Ovary (tissue), 7 donors: ENCODE measurements at regions not wholly inside any gene's neighbourhood (a gene's known extent, or its start where the extent isn't known, plus 50 kb on each side); places are given as distances from the start of the nearest gene placed in this dataset.

Experiments used
- DNase-seq, 5 donors: peaks; one replicate each; pipeline ENCODE4 v3.0.0-alpha.2; 2019 to 2020
- H3K27ac ChIP-seq, 2 donors: fragments of 200-600 bp; one replicate each; pipeline versions ENCODE4 v1.5.1 to v1.8.0; 2019 to 2022
- H3K27me3 ChIP-seq: fragments of 200-600 bp; one replicate; pipeline ENCODE4 v1.8.0; 2022
- H3K36me3 ChIP-seq: fragments of 200-600 bp; sonication (generic); one replicate; pipeline ENCODE4 v1.5.1; 2019
- H3K4me1 ChIP-seq: one replicate; pipeline ENCODE4 v1.8.1; 2013; ENCODE audit warnings: mild to moderate bottlenecking, moderate library complexity; ENCODE audit not compliant: insufficient read depth
- H3K4me3 ChIP-seq: fragments of 200-600 bp; sonication (generic); one replicate; pipeline ENCODE4 v1.5.1; 2017
- H3K9me3 ChIP-seq, 2 donors: fragments of 200-600 bp in 1 of 2; sonication (generic) in 1 of 2; one replicate each; pipeline versions ENCODE4 v1.5.1 to v1.8.1; 2013 to 2019; ENCODE audit warnings: mild to moderate bottlenecking in 1 of 2, moderate library complexity in 1 of 2
- EP300 ChIP-seq: sonication (generic); formaldehyde crosslinking; IDR thresholded peaks from one replicate; pipeline ENCODE4 v1.6.1; 2017; ENCODE audit warnings: antibody characterized with exemption
- POLR2A ChIP-seq: fragments of 450-650 bp; IDR thresholded peaks from one replicate; pipeline ENCODE4 v1.6.1; 2017; ENCODE audit warnings: antibody characterized with exemption, mild to moderate bottlenecking, moderate library complexity
- WGBS, 3 donors: extraction: QIAGEN DNeasy Blood & Tissue Kit in 1 of 3; methylation state at CpG; one replicate each; pipeline versions ENCODE4 v1.1.5 to v1.1.7; 2013 to 2017; 5-methylcytosine and 5-hydroxymethylcytosine counted together
- intact Hi-C, 4 donors: fragments of 100-400 bp; cut with DNase I; formaldehyde crosslinking; loops; one replicate each; pipeline versions ENCODE4 v1.11.0 to v1.15.1; 2022 to 2023
- TF ChIP-seq, protein P1 (sequence below), 3 donors: fragments of 450-650 bp in 2 of 3; fragments of 200-600 bp in 1 of 3; IDR thresholded peaks; one replicate each; pipeline versions ENCODE4 v1.5.1 to v1.8.0; 2016 to 2022; ENCODE audit warnings: antibody characterized with exemption in 3 of 3, mild to moderate bottlenecking in 1 of 3
- donor health status: DM: no; HTN: no; CAD: no; lungs with moderate emphysema.
- donor health status: DM: no; HTN: no; CAD: no.
- donor health status: Bipolar disorder and iron deficiency.
- donor health status: DM: no; HTN: no; CAD: no.
- donor health status: DM: yes; HTN: yes; CAD: no.

DNA sequence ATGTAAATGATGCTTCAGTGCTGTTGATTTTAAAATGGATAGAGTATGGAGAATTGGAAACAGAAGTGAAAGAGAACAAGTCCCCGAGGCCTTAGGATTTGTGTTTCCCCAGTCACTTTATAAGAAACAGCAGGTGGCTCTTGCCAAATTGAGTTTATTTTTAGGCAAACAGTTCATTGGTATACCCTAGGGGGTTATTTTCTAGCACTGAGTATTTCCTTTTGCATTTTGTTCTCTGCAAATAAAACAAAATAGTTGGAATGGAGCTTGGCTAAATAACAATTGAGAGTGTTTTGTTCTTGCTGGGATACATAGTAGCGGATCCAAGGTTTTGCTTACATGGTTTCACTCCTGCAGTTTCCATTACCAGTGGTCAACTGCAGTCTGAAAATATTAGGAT lies 591.1 kb upstream of the C16orf82 start:
- Histone ChIP-seq H3K4me3 (no peak overlapping the region), H3K27me3 (no peaks in the 10 kb centered on the region), H3K36me3 (no peaks in the 10 kb centered on the region), H3K27ac (no peak overlapping the region), H3K9me3 (no peaks in the 10 kb centered on the region), H3K4me1 (no peaks in the 10 kb centered on the region)
- intact Hi-C loops, result no loop called here
- DNase-seq, result no peak
- WGBS, 3 donors, result 64 to 78% (median 69%) methylated on average over 2 of the region's 2 CpGs
- no peak for TF ChIP-seq POLR2A
- TF ChIP-seq EP300, result no peak
- TF ChIP-seq, protein P1, sequence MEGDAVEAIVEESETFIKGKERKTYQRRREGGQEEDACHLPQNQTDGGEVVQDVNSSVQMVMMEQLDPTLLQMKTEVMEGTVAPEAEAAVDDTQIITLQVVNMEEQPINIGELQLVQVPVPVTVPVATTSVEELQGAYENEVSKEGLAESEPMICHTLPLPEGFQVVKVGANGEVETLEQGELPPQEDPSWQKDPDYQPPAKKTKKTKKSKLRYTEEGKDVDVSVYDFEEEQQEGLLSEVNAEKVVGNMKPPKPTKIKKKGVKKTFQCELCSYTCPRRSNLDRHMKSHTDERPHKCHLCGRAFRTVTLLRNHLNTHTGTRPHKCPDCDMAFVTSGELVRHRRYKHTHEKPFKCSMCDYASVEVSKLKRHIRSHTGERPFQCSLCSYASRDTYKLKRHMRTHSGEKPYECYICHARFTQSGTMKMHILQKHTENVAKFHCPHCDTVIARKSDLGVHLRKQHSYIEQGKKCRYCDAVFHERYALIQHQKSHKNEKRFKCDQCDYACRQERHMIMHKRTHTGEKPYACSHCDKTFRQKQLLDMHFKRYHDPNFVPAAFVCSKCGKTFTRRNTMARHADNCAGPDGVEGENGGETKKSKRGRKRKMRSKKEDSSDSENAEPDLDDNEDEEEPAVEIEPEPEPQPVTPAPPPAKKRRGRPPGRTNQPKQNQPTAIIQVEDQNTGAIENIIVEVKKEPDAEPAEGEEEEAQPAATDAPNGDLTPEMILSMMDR (IDR thresholded peaks at IDR 0.05), result no peak

DNA sequence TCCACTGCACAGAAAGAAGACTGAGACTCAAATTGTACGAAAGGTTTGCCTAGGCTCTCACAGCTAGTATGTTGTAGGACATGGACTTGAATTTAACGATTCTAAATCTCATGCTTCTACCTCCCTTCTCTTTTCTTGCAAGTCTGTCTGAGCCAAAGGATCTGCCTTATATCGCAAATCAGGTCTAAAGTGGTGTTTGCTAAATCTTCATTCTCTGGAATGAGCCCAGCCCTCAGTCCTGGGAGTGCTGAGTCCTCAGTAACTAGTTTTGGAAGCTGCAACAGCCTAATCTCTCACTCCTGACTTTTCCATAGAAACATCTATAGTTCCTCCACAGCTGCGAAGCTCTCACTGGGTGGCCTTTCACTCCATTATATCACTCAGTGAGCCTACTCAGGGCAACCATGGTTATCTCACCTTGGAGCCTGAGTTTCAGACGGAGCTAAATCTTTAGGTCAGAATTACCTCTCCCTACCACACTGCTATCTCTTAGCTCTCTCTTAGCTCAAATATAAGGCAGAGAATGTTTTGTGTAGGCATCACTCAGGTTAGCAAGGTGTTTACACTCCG lies 575.5 kb upstream of the C16orf82 start:
- Histone ChIP-seq H3K9me3 (no peaks in the 10 kb centered on the region), H3K4me1 (no peaks in the 10 kb centered on the region), H3K4me3 (no peak overlapping the region), H3K36me3 (no peaks in the 10 kb centered on the region), H3K27ac (no peak overlapping the region), H3K27me3 (no peaks in the 10 kb centered on the region)
- WGBS, 3 donors, result 62 to 64% (median 63%) methylated on average over 6 of the region's 6 CpGs
- TF ChIP-seq EP300 (no peak), POLR2A (no peak)
- TF ChIP-seq, protein P1 (IDR thresholded peaks at IDR 0.05), result no peak
- intact Hi-C loops, result no loop called here
- DNase-seq, result no peak

DNA sequence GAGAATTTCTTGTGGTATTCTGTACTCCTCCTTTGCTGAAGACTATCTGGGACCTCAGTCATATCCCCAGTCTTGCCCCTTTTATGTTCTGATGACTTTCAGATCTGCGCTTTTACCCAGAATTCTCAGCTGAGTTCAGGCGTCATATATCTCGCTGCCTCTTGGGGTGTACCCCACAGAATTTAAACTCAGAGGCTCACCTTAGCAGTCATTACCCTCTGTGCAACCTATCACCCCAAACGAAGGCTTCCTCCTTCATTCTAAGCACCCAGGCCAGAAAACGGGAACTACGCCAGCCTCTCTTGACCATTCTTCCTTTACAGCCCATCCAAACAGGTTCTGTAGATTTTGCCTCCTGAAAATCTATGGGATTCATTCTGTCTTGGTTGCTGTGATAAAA lies 574.8 kb upstream of the C16orf82 start:
- no peaks in the 10 kb centered on the region for H3K36me3 ChIP-seq
- DNase-seq, result no peak
- TF ChIP-seq EP300, result no peak
- TF ChIP-seq, protein P1 (IDR thresholded peaks at IDR 0.05), result no peak
- TF ChIP-seq POLR2A, result no peak
- intact Hi-C loops, result no loop called here
- H3K4me1 ChIP-seq, result no peaks in the 10 kb centered on the region
- no peak overlapping the region for H3K4me3 ChIP-seq
- 75 to 89% (median 77%) methylated on average over 6 of the region's 6 CpGs for WGBS, 3 donors
- no peaks in the 10 kb centered on the region for H3K9me3 ChIP-seq
- H3K27me3 ChIP-seq, result no peaks in the 10 kb centered on the region
- H3K27ac ChIP-seq, result no peak overlapping the region

DNA sequence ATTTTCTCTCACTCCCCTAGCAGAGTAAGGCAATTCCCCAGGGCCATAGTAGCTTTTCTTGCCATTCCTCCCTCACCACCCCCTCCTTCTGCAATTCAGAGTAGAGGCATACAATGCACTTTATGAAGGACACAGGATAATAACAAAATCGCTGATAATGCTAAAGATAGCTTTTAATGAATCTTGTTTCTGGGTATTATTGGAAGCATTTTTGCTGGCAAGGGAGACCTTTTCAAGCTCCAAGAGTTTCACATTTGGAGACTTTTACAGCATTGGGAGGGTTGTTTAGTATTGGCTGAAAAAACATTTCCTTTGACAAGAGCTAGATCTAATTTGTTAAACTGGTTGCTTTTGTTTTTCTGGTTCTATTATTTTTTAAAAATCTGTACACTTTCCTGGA lies 573.0 kb upstream of the C16orf82 start:
- TF ChIP-seq, protein P1 (IDR thresholded peaks at IDR 0.05), result no peak
- TF ChIP-seq EP300 (no peak), POLR2A (no peak)
- intact Hi-C loops, result no loop called here
- Histone ChIP-seq H3K4me1 (no peaks in the 10 kb centered on the region), H3K27ac (no peak overlapping the region), H3K36me3 (no peaks in the 10 kb centered on the region), H3K27me3 (no peaks in the 10 kb centered on the region), H3K9me3 (no peaks in the 10 kb centered on the region), H3K4me3 (no peak overlapping the region)
- 20 to 48% (median 33%) methylated on average over 1 of the region's 1 CpG for WGBS, 3 donors
- no peak for DNase-seq
